ENCODE measurements at regions not wholly inside any gene's neighbourhood (a gene's known extent, or its start where the extent isn't known, plus 50 kb on each side); places are given as distances from the start of the nearest gene placed in this dataset.

DNA sequence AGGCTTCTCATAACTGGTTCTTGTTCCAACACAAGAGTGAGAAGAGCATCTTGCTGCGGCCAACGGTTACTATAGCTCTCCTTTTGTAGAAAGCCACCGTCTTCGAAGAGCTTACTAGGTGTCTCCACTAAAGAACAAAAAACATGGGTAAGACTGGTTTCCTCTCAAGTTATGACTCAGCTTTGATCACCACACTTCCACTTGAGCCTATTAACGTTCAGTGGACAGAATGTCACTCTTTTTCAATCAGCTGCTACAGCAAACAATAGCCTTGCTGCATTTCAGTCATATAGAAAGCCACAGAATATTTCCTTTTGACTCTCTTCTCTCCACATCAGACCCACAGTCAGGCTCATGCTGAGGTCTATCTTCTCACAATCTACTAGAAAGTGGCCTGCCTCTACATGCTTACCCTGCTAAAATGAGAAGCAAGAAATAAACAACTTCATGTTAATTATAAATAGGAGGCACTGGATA lies 243.5 kb upstream of the PREP start:
- Histone ChIP-seq H3K36me3 (no peaks in the 10 kb centered on the region), H3K27ac (no peak overlapping the region), H3K4me1 (ENCODE audit: control insufficient read depth in 1 of 2, insufficient read depth in 1 of 2, low read depth in 1 of 2, low read length in 1 of 2) (no peaks in the 10 kb centered on the region), H3K9me3 (no peaks in the 10 kb centered on the region), H3K27me3 (no peaks in the 10 kb centered on the region), H3K4me3 (ENCODE audit: low read depth in 1 of 2, low read length in 1 of 2) (no peak overlapping the region)
- TF ChIP-seq, protein P1, sequence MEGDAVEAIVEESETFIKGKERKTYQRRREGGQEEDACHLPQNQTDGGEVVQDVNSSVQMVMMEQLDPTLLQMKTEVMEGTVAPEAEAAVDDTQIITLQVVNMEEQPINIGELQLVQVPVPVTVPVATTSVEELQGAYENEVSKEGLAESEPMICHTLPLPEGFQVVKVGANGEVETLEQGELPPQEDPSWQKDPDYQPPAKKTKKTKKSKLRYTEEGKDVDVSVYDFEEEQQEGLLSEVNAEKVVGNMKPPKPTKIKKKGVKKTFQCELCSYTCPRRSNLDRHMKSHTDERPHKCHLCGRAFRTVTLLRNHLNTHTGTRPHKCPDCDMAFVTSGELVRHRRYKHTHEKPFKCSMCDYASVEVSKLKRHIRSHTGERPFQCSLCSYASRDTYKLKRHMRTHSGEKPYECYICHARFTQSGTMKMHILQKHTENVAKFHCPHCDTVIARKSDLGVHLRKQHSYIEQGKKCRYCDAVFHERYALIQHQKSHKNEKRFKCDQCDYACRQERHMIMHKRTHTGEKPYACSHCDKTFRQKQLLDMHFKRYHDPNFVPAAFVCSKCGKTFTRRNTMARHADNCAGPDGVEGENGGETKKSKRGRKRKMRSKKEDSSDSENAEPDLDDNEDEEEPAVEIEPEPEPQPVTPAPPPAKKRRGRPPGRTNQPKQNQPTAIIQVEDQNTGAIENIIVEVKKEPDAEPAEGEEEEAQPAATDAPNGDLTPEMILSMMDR (IDR thresholded peaks at IDR 0.05), result no peak

DNA sequence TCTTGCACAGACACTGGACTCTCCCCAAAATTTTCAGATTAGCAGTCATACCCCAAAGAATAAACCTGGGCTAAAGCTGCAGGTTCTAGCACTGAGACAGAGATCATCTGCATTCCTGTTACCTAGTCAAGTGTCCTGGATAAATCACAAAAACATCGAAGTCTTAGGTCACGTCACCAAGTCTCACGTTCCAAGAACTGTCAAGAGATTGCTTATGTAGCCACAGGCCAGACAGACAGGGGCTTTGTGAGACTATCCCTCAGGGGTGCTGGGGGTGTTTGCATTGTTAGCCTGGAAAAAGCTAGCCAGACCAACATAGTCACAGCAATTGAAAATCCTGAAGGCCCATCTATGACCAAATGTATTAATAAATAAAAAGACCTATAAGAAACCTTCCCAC lies 243.1 kb upstream of the PREP start:
- Histone ChIP-seq H3K9me3 (no peaks in the 10 kb centered on the region), H3K4me3 (ENCODE audit: low read depth in 1 of 2, low read length in 1 of 2) (no peak overlapping the region), H3K4me1 (ENCODE audit: control insufficient read depth in 1 of 2, insufficient read depth in 1 of 2, low read depth in 1 of 2, low read length in 1 of 2) (no peaks in the 10 kb centered on the region), H3K27me3 (no peaks in the 10 kb centered on the region), H3K36me3 (no peaks in the 10 kb centered on the region), H3K27ac (no peak overlapping the region)
- TF ChIP-seq, protein P1 (IDR thresholded peaks at IDR 0.05), result no peak

DNA sequence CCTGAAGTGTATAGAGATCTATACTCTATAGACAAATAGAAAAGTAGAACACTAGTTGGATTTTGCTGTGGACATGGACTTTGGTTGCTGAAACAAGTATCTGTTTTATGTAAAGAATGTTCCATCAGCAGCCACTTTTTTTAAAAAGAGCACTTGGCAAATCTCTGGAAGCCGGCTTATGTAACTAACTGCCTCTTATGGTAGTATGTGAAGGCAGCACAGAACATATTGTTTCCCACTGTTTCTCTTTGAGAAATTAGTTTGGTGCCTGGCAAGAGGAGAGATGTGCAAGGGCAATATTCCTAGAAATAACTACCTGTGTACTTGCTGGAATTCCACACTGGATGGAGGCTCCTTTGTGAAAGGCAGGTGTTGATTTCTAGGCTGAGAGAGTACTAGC lies 242.3 kb upstream of the PREP start:
- Histone ChIP-seq H3K9me3 (no peaks in the 10 kb centered on the region), H3K27me3 (no peaks in the 10 kb centered on the region), H3K4me1 (ENCODE audit: control insufficient read depth in 1 of 2, insufficient read depth in 1 of 2, low read depth in 1 of 2, low read length in 1 of 2) (no peaks in the 10 kb centered on the region), H3K36me3 (no peaks in the 10 kb centered on the region), H3K4me3 (ENCODE audit: low read depth in 1 of 2, low read length in 1 of 2) (no peak overlapping the region), H3K27ac (no peak overlapping the region)
- TF ChIP-seq, protein P1 (IDR thresholded peaks at IDR 0.05), result no peak

DNA sequence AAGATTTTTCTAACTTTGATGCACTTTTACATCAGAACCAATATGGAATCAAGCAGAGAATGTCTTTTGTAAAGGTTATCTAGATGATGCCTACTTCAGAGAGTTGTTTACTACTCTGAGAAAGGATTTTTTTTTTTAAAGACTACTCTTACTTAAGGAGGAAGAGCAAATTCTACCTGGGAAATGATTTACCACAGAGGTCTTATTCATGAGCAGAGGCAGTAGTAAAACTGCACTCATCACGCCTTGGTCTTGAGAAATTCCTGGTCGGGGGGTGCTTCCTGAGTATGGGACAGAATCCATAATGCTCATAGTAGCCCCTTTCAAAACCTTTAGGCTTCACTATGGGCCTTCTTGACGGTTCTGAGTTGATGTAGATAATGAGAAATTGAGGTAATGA lies 241.8 kb upstream of the PREP start:
- no peak overlapping the region for H3K4me3 ChIP-seq (ENCODE audit: low read depth in 1 of 2, low read length in 1 of 2)
- no peaks in the 10 kb centered on the region for H3K9me3 ChIP-seq
- H3K27ac ChIP-seq, result no peak overlapping the region
- no peaks in the 10 kb centered on the region for H3K4me1 ChIP-seq (ENCODE audit: control insufficient read depth in 1 of 2, insufficient read depth in 1 of 2, low read depth in 1 of 2, low read length in 1 of 2)
- no peaks in the 10 kb centered on the region for H3K36me3 ChIP-seq
- TF ChIP-seq, protein P1 (IDR thresholded peaks at IDR 0.05), result no peak
- H3K27me3 ChIP-seq, result no peaks in the 10 kb centered on the region

DNA sequence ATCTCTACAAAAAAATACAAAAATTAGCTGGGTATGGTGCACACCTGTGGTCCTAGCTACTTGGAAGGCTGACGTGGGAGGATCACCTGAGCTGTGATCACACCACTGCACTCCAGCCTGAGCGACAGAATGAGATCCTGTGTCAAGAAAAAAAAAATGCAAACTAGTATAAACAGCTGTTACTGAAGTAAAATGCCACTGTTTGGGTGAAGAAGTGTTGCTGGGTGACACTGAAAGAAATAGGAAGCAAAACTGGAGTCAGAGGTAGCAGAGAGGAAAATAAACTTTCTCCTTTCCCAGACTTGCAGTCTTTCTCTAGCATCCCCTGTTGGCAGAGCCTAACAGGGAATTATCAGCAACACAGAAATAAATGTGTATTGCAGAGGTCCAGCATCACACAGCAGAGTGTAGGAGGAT lies 241.2 kb upstream of the PREP start:
- Histone ChIP-seq H3K36me3 (no peaks in the 10 kb centered on the region), H3K4me3 (ENCODE audit: low read depth in 1 of 2, low read length in 1 of 2) (no peak overlapping the region), H3K4me1 (ENCODE audit: control insufficient read depth in 1 of 2, insufficient read depth in 1 of 2, low read depth in 1 of 2, low read length in 1 of 2) (no peaks in the 10 kb centered on the region), H3K27me3 (no peaks in the 10 kb centered on the region), H3K9me3 (no peaks in the 10 kb centered on the region), H3K27ac (no peak overlapping the region)
- TF ChIP-seq, protein P1 (IDR thresholded peaks at IDR 0.05), result no peak

DNA sequence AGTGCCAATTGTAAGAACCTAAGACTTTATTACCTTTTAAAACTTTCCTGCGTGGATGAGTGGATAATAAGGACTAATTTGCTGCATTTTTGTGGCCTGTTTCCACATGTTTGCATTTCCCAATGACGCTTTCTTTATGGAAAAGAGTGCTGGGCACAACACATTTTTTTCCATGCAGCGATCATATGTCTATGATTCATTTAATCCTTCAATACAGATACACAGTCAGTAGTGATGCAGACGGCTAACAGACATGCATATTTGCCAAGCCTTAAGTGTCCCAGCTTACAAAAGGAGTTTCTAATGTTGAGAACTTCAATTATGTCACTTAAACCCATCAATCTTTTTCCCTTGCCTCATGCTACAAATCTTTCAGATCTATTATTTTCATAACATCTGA lies 239.8 kb upstream of the PREP start:
- Histone ChIP-seq H3K4me3 (ENCODE audit: low read depth in 1 of 2, low read length in 1 of 2) (no peak overlapping the region), H3K27ac (no peak overlapping the region), H3K36me3 (no peaks in the 10 kb centered on the region), H3K4me1 (ENCODE audit: control insufficient read depth in 1 of 2, insufficient read depth in 1 of 2, low read depth in 1 of 2, low read length in 1 of 2) (no peaks in the 10 kb centered on the region), H3K27me3 (no peaks in the 10 kb centered on the region), H3K9me3 (no peaks in the 10 kb centered on the region)
- TF ChIP-seq, protein P1 (IDR thresholded peaks at IDR 0.05), result no peak
